ENCODE measurements at regions not wholly inside any gene's neighbourhood (a gene's known extent, or its start where the extent isn't known, plus 50 kb on each side); places are given as distances from the start of the nearest gene placed in this dataset.
A peak's percentile ranks its signal among the peaks of the same experiment; 100 is the strongest.

- peak; percentile 85 for DNase-seq
Observed at GRCh38 chr3:148319161-148319915, 378.4 kb upstream of the AGTR1 start.

DNA sequence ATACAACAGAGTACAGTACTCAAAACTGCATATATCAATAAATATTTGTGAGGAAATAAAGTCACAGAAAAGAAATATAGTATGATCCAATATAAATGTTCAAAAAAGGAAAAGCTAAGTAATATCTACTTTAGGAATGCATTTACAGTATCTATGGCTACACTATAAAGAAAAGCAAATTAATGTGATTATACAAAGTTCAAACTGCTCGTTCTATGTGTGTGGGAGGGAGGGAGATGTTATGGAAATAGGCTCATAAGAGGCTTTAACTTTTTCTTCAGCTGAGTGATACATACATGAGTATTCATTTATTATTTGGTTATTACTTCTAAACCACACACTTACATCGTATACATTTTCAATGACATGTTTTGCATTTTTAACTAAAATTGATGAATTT, 377.7 kb upstream of the AGTR1 start:
- peak; percentile 4 for DNase-seq

- DNase-seq: peak; percentile 44
Observed at GRCh38 chr3:148329481-148330235, 368.0 kb upstream of the AGTR1 start.

GRCh38 chr3:148330542-148330941, 367.2 kb upstream of the AGTR1 start:
- DNase-seq: peak; percentile 6

DNA sequence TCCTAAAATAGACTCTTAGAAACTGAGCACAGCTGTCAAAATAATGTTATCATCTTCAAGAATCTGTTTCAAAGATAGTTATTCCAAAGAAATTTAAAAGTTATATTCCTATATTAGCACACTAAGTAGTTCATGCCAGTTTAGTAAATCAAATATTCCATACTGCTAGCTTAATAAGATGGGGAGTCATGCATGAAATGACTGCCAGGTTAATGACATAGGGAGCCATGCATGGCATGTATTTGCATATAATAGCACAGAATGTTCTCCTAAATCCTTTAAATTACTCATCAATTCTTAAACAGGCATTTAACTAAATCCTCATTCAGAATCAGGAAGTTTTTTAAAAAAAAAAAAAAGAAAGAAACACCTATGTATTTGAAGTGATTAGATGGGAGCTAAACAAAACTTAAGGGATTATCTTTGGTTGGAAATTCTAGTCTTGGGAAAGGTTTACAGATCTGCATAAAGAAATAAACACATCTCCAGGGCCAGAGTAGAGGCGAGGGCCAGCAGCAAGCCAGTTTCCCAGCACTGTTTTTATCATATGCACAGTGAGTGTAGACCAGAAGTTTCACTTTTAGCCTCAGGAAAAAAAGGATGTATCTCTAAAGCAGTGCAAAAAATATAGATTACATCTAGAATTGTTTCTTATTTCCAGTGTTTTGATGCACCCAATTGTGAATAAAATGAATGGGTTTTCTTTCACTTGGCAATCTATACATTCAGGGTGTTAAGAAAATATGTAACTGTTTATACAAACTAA, 366.4 kb upstream of the AGTR1 start:
- DNase-seq: no peak

- DNase-seq: no peak
Observed at GRCh38 chr3:148332509-148332908, 365.2 kb upstream of the AGTR1 start.

DNA sequence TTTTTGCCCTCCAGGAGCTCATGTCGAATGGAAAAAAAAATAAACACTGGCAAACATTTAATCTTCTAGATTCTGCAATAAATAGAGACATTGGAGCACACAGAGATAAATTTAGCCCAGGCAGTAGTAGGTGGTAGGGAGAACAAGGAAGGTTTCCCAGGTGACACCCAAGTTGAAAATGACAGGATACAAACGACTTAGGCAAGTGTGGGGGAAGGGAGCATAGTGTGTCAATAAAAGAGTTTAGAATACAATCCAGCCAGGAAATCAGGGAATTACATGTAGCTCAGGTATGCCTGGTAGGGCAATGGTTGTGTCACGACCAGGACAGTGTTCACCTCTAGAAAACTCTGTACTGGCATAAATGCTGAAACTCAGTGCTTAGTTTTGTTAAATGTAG, 364.6 kb upstream of the AGTR1 start:
- no peak for DNase-seq

GRCh38 chr3:148335612-148336011, 362.1 kb upstream of the AGTR1 start:
- DNase-seq: no peak

DNA sequence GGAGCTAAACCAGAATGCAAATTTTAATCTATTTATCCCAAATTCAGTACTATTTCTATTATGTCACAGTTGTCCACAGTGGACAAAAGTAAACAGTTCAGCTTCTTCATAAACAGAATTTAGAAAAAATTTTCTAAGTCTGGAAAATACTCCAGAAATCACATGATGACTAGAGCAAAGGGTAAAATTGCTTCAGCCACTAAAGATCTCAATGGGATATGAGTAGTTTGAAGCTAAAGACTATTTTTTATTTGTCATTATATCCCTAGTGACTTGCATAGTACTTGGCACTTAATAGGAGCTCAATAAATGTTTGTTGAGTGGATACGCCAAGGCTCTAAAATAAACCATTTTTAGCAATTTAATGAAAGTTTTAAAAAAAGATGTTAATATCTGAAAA, 354.3 kb upstream of the AGTR1 start:
- DNase-seq: no peak

DNA sequence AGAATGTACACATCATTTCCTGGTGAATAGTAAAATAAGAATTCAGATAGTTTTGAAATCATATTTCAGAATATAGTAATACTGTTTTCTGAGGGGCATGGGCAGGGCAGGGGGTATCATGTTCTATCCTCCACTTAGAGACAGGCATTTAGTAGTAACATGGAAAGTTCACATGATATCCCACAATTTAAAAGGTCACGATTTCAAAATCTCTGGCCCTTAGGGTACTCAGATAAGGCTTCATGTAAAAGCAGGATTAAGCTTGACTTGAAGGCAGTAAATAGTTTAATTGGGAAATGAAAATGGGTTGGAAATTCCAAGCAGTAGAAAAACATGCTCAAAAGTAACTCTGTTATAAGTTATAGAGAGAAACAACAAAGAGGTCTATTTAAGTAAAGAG, 353.2 kb upstream of the AGTR1 start:
- DNase-seq: no peak

GRCh38 chr3:148360051-148360450, 337.7 kb upstream of the AGTR1 start:
- DNase-seq: peak; percentile 88

GRCh38 chr3:148366743-148367410, 330.8 kb upstream of the AGTR1 start:
- DNase-seq: peak; percentile 66

DNA sequence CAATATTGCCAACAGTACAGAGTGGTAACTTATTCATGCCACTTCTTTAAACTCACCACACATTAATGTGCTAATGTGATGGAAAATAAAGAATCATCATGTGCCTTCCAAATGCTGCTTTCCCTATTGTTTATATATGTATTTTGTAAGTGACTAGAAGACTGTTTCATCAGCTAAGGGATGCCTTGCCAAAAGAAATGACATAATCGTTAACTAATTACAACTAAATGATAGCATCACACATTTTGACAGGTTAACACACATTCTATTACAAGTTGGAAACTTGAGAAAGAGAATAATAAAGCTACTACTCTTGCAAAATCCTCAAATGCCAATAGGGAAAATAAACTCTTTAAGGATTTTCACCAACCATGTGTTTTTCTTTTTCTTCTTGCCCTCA, 329.9 kb upstream of the AGTR1 start:
- DNase-seq: peak; percentile 51

- DNase-seq: no peak
Observed at GRCh38 chr3:148369381-148369780, 328.3 kb upstream of the AGTR1 start.

GRCh38 chr3:148372206-148372875, 325.4 kb upstream of the AGTR1 start:
- peak; percentile 31 for DNase-seq

DNA sequence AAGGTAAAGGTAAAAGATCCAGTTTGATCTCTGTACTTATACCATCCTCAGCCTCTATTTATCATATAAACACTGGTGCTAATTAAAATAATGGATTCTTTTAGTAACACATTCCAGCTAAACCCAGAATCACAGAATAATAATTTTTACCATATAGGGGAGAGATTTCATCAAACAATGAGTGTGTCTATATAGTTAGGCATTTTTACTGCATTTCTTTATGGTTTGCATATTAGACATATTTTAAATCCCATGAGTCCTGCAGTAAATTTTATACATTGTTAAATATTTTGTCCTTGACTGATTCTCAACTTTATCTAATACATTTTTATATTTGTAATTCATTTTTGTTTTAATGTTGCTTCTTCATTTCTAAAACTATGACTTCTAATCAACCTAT, 323.7 kb upstream of the AGTR1 start:
- DNase-seq: peak; percentile 80

GRCh38 chr3:148379763-148380382, 317.8 kb upstream of the AGTR1 start:
- peak; percentile 79 for DNase-seq

DNA sequence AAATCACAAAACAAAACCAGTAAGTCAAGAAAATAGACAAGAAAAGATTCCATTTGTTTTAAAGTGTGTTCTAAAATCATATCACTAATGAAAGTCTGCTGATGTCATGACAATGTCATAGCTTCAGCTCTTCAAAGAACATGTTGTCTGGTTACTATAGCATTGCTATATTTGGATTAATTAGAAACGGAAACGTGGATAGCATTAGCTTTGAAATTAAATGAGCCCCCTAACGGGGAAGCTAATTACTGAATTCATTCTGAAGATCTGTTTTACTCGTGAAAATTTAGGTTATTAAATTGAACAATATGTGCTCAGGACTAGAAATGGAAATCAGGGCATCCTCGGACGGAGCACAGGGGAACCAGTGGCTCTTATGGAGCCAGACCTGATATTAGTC, 316.7 kb upstream of the AGTR1 start:
- no peak for DNase-seq

GRCh38 chr3:148389916-148390315, 307.8 kb upstream of the AGTR1 start:
- peak; percentile 65 for DNase-seq

DNA sequence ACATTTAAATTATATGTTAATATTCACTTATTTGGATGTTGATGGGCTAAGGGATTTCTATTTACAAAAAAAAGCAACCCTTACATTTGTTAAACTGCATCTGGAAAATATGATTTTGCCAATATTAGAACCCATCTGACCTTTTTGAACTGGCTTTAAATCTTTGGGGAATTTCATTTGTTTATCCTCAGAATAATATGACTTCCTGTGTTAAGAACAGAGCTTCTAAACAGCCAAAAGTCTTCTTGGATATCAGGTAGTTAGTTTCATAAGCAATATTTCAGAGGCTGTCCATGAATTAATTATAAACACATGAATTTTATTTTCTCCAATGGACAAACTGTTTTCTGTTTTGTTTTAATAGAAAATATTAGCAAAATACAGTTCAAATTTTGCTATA, 301.9 kb upstream of the AGTR1 start:
- no peak for DNase-seq

DNA sequence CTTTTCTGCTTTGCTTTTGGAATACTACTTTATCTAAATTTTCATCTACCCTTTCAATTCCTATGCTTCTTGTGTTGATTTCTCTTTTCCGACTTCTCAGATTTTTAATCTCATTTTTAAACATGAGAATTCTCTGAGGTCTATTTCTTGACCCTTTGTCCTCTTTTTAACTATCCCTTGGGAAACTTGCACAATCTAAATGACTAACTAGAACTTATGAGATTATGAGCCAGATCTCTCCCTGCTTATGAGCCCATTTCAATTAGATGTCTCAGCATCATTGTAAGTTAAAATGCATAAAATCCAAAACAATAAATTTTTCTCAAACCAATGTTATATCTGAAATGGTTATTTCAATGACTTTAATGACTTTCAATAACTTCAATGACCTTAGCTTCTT, 296.9 kb upstream of the AGTR1 start:
- DNase-seq: no peak

DNA sequence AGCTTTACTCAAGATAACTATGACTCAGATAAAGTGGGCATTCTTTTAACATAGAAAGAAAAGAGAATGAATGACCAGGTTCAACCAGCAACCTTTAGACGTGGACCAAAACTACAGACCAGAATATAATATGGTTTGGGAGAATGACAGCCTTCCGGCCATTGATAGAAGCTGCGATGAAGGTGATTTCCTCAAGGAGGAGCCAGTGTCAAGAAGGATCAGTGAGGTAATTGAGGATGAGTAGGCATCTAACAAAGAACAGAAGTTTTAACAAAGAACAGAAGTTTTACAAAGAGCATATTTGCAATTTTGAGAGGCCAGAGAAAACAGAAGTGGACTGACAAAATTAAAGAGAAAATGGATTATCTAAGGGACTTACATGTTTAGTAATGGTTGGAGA, 289.0 kb upstream of the AGTR1 start:
- no peak for DNase-seq
